HEK293 (cell line): ENCODE measurements at regions not wholly inside any gene's neighbourhood (a gene's known extent, or its start where the extent isn't known, plus 50 kb on each side); places are given as distances from the start of the nearest gene placed in this dataset.

Experiments
- CTCF ChIP-seq: fragments of 450-650 bp; formaldehyde crosslinking; IDR thresholded peaks from 2 replicates; pipeline ENCODE4 v1.5.1; 2016; ENCODE audit warnings: missing biosample characterization, missing genetic modification characterization
- PATZ1 ChIP-seq: fragments of 450-650 bp; formaldehyde crosslinking; IDR thresholded peaks from 2 replicates; pipeline ENCODE4 v1.5.1; 2016; ENCODE audit warnings: missing biosample characterization, missing genetic modification characterization
- SETDB1 ChIP-seq: IDR thresholded peaks from one replicate; pipeline ENCODE4 v1.6.1; 2017; ENCODE audit warnings: mild to moderate bottlenecking, low read length, moderate library complexity, mixed read lengths; ENCODE audit not compliant: insufficient read length
- TSHZ1 ChIP-seq: fragments of 450-650 bp; formaldehyde crosslinking; IDR thresholded peaks from 2 replicates; pipeline ENCODE4 v1.5.1; 2016; ENCODE audit warnings: missing biosample characterization, missing genetic modification characterization, borderline replicate concordance
- YY1 ChIP-seq: fragments of 450-650 bp; formaldehyde crosslinking; IDR thresholded peaks from 2 replicates; pipeline ENCODE4 v1.5.1; 2018; ENCODE audit warnings: missing biosample characterization, missing genetic modification characterization
- ZBTB11 ChIP-seq: fragments of 450-650 bp; formaldehyde crosslinking; conservative IDR thresholded peaks from 2 replicates; pipeline ENCODE4 v1.5.1; 2016; ENCODE audit warnings: low read depth, missing biosample characterization, missing genetic modification characterization
- ZBTB17 ChIP-seq: fragments of 450-650 bp; formaldehyde crosslinking; IDR thresholded peaks from 2 replicates; pipeline ENCODE4 v1.5.1; 2016; ENCODE audit warnings: missing biosample characterization, missing genetic modification characterization
- ZBTB48 ChIP-seq: fragments of 450-650 bp; formaldehyde crosslinking; IDR thresholded peaks from 2 replicates; pipeline ENCODE4 v1.5.1; 2016; ENCODE audit warnings: missing biosample characterization, missing genetic modification characterization
- ZBTB8A ChIP-seq: fragments of 450-650 bp; formaldehyde crosslinking; IDR thresholded peaks from 2 replicates; pipeline ENCODE4 v1.5.1; 2016; ENCODE audit warnings: missing biosample characterization, missing genetic modification characterization
- ZNF19 ChIP-seq: fragments of 450-650 bp; formaldehyde crosslinking; IDR thresholded peaks from 2 replicates; pipeline ENCODE4; 2016; ENCODE audit warnings: missing biosample characterization, missing genetic modification characterization, low read depth
- ZNF335 ChIP-seq: fragments of 450-650 bp; formaldehyde crosslinking; conservative IDR thresholded peaks from 2 replicates; pipeline ENCODE4 v1.5.1; 2016; ENCODE audit warnings: missing biosample characterization, missing genetic modification characterization
- ZNF354C ChIP-seq: fragments of 450-650 bp; formaldehyde crosslinking; IDR thresholded peaks from 2 replicates; pipeline ENCODE4 v1.5.1; 2016; ENCODE audit warnings: missing biosample characterization, missing genetic modification characterization, low read depth, borderline replicate concordance
- ZNF585B ChIP-seq: fragments of 450-650 bp; formaldehyde crosslinking; IDR thresholded peaks from 2 replicates; pipeline ENCODE4 v1.5.1; 2016; ENCODE audit warnings: missing biosample characterization, missing genetic modification characterization
- ZSCAN18 ChIP-seq: fragments of 450-650 bp; formaldehyde crosslinking; IDR thresholded peaks from 2 replicates; pipeline ENCODE4 v1.5.1; 2016; ENCODE audit warnings: missing biosample characterization, missing genetic modification characterization

GRCh38 chrX:98362630-98363029, 1478.9 kb downstream of the RPA4 start:
- TF ChIP-seq ZNF335 (tag by site-specific recombination) (no peak), TSHZ1 (tag by site-specific recombination) (no peak), ZNF354C (tag by site-specific recombination) (no peak), ZBTB48 (tag by site-specific recombination) (no peak), CTCF (tag by site-specific recombination) (no peak), ZSCAN18 (tag by site-specific recombination) (no peak), ZBTB17 (tag by site-specific recombination) (no peak), ZNF19 (tag by site-specific recombination) (no peak), ZBTB11 (tag by site-specific recombination) (no peak), PATZ1 (tag by site-specific recombination) (no peak), YY1 (tag by site-specific recombination) (no peak), SETDB1 (no peak), ZNF585B (tag by site-specific recombination) (no peak), ZBTB8A (tag by site-specific recombination) (no peak)
